ENCODE measurements at regions not wholly inside any gene's neighbourhood (a gene's known extent, or its start where the extent isn't known, plus 50 kb on each side); places are given as distances from the start of the nearest gene placed in this dataset.

DNA sequence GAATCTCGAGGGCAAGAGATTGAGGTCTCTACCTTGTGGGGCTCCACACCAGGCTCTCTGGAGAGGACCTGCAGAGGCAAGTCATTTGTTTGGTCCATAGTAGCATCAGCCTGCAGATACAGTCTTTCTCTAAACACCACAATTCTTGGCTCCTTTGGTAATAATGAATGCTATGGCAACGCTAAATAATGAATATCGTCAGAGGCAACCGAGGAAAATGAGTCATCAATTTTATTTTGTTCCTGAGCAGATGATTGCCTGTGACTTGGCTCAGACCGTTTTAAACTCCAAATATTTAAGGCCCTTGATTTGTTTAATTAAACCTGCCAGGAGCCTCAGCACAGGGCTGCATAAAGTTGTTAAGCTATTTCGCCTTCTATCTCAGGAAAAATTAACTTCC lies 924.1 kb upstream of the TMEM132C start:
- TF ChIP-seq, protein P1, sequence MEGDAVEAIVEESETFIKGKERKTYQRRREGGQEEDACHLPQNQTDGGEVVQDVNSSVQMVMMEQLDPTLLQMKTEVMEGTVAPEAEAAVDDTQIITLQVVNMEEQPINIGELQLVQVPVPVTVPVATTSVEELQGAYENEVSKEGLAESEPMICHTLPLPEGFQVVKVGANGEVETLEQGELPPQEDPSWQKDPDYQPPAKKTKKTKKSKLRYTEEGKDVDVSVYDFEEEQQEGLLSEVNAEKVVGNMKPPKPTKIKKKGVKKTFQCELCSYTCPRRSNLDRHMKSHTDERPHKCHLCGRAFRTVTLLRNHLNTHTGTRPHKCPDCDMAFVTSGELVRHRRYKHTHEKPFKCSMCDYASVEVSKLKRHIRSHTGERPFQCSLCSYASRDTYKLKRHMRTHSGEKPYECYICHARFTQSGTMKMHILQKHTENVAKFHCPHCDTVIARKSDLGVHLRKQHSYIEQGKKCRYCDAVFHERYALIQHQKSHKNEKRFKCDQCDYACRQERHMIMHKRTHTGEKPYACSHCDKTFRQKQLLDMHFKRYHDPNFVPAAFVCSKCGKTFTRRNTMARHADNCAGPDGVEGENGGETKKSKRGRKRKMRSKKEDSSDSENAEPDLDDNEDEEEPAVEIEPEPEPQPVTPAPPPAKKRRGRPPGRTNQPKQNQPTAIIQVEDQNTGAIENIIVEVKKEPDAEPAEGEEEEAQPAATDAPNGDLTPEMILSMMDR (IDR thresholded peaks at IDR 0.05) = no peak
- TF ChIP-seq POLR2A (IDR thresholded peaks at IDR 0.05) = no peak
